GM23248 (cell line): ENCODE measurements at regions not wholly inside any gene's neighbourhood (a gene's known extent, or its start where the extent isn't known, plus 50 kb on each side); places are given as distances from the start of the nearest gene placed in this dataset.

Experiments used
- EZH2 ChIP-seq: fragments of 200-600 bp; sonication (generic); IDR thresholded peaks from 2 replicates; pipeline ENCODE4 v1.6.1; 2018; ENCODE audit warnings: antibody characterized with exemption, mild to moderate bottlenecking; ENCODE audit not compliant: insufficient read depth, poor library complexity, severe bottlenecking
- EZH2phosphoT487 ChIP-seq: fragments of 200-600 bp; sonication (generic); IDR thresholded peaks from 2 replicates; pipeline ENCODE4 v1.6.1; 2018; ENCODE audit warnings: antibody characterized with exemption, moderate library complexity, mild to moderate bottlenecking, low read depth; ENCODE audit not compliant: insufficient read depth

GRCh38 chr7:155377838-155378579 lies 79.9 kb upstream of the EN2 start:
- TF ChIP-seq EZH2 (no peak), EZH2phosphoT487 (no peak)
